ENCODE measurements at regions not wholly inside any gene's neighbourhood (a gene's known extent, or its start where the extent isn't known, plus 50 kb on each side); places are given as distances from the start of the nearest gene placed in this dataset.

DNA sequence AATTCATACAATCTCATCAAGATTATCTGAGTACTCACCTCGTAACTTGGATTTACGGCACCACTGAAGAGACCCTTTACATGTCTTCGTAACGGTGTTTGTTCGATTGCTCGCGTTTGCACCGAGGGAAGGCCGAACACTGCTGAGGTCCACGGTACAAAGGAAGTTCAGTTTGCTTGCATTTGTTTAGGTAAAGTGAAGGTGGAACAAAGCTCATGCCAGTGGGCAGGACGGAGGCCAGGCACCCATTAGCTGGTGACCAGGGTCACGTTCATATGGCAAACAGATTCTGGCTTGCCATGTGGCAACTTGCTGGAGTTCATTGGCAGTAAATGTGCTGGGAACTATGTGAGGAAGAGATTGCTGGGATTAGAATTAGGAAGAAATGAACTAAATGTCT, 164.8 kb downstream of the MACROH2A1 start:
- TF ChIP-seq CTCF (IDR thresholded peaks at IDR 0.05) (no peak), POLR2A (IDR thresholded peaks at IDR 0.05) (no peak)

Data from esophagus squamous epithelium (tissue), 4 donors.